ENCODE measurements at regions not wholly inside any gene's neighbourhood (a gene's known extent, or its start where the extent isn't known, plus 50 kb on each side); places are given as distances from the start of the nearest gene placed in this dataset.

GRCh38 chr2:19775838-19776237, 125.9 kb downstream of the TTC32 start:
- TF ChIP-seq SIN3A (IDR thresholded peaks at IDR 0.05; ENCODE audit: borderline replicate concordance, insufficient read depth, low read length) (no peak), FOXP2 (optimal IDR thresholded peaks at IDR 0.05; ENCODE audit: borderline replicate concordance, extremely low read depth, extremely low read length, insufficient read depth) (no peak), REST (IDR thresholded peaks at IDR 0.05; ENCODE audit: insufficient read depth in 1 of 2, low read depth in 2 of 2, low read length in 2 of 2) (no peak), POLR2AphosphoS5 (IDR thresholded peaks at IDR 0.05; ENCODE audit: low read depth, low read length) (no peak), TAF1 (IDR thresholded peaks at IDR 0.05; ENCODE audit: borderline replicate concordance, insufficient read depth, low read length) (no peak)

- TF ChIP-seq FOXP2 (optimal IDR thresholded peaks at IDR 0.05; ENCODE audit: borderline replicate concordance, extremely low read depth, extremely low read length, insufficient read depth), result no peak
- TF ChIP-seq REST (IDR thresholded peaks at IDR 0.05; ENCODE audit: insufficient read depth in 1 of 2, low read depth in 2 of 2, low read length in 2 of 2), result no peak
- TF ChIP-seq TAF1 (IDR thresholded peaks at IDR 0.05; ENCODE audit: borderline replicate concordance, insufficient read depth, low read length), result no peak
- no peak for TF ChIP-seq SIN3A (IDR thresholded peaks at IDR 0.05; ENCODE audit: borderline replicate concordance, insufficient read depth, low read length)
- TF ChIP-seq POLR2AphosphoS5 (IDR thresholded peaks at IDR 0.05; ENCODE audit: low read depth, low read length), result no peak
Measured at GRCh38 chr2:19775315-19775714, 126.5 kb downstream of the TTC32 start.

- TF ChIP-seq POLR2AphosphoS5 (IDR thresholded peaks at IDR 0.05; ENCODE audit: low read depth, low read length) (no peak), SIN3A (IDR thresholded peaks at IDR 0.05; ENCODE audit: borderline replicate concordance, insufficient read depth, low read length) (no peak), REST (IDR thresholded peaks at IDR 0.05; ENCODE audit: insufficient read depth in 1 of 2, low read depth in 2 of 2, low read length in 2 of 2) (no peak), TAF1 (IDR thresholded peaks at IDR 0.05; ENCODE audit: borderline replicate concordance, insufficient read depth, low read length) (no peak), FOXP2 (optimal IDR thresholded peaks at IDR 0.05; ENCODE audit: borderline replicate concordance, extremely low read depth, extremely low read length, insufficient read depth) (no peak)
Measured at GRCh38 chr2:19774805-19775176, 127.0 kb downstream of the TTC32 start.

GRCh38 chr2:19772981-19773380, 128.8 kb downstream of the TTC32 start:
- TF ChIP-seq FOXP2 (optimal IDR thresholded peaks at IDR 0.05; ENCODE audit: borderline replicate concordance, extremely low read depth, extremely low read length, insufficient read depth) (no peak), REST (IDR thresholded peaks at IDR 0.05; ENCODE audit: insufficient read depth in 1 of 2, low read depth in 2 of 2, low read length in 2 of 2) (no peak), SIN3A (IDR thresholded peaks at IDR 0.05; ENCODE audit: borderline replicate concordance, insufficient read depth, low read length) (no peak), POLR2AphosphoS5 (IDR thresholded peaks at IDR 0.05; ENCODE audit: low read depth, low read length) (no peak), TAF1 (IDR thresholded peaks at IDR 0.05; ENCODE audit: borderline replicate concordance, insufficient read depth, low read length) (no peak)

GRCh38 chr2:19769513-19769912, 132.3 kb downstream of the TTC32 start:
- TF ChIP-seq REST (IDR thresholded peaks at IDR 0.05; ENCODE audit: insufficient read depth in 1 of 2, low read depth in 2 of 2, low read length in 2 of 2), result no peak
- no peak for TF ChIP-seq SIN3A (IDR thresholded peaks at IDR 0.05; ENCODE audit: borderline replicate concordance, insufficient read depth, low read length)
- TF ChIP-seq POLR2AphosphoS5 (IDR thresholded peaks at IDR 0.05; ENCODE audit: low read depth, low read length), result no peak
- no peak for TF ChIP-seq TAF1 (IDR thresholded peaks at IDR 0.05; ENCODE audit: borderline replicate concordance, insufficient read depth, low read length)
- TF ChIP-seq FOXP2 (optimal IDR thresholded peaks at IDR 0.05; ENCODE audit: borderline replicate concordance, extremely low read depth, extremely low read length, insufficient read depth), result no peak

Measured in PFSK-1 (cell line).